Adrenal gland (tissue), 9 donors: ENCODE measurements at regions not wholly inside any gene's neighbourhood (a gene's known extent, or its start where the extent isn't known, plus 50 kb on each side); places are given as distances from the start of the nearest gene placed in this dataset.

Experiments used
- DNase-seq, 7 donors: peaks; one replicate each; pipeline ENCODE4 v3.0.0-alpha.2; 2019 to 2020
- H3K27ac ChIP-seq, 5 donors: fragments of 200-600 bp; sonication (generic) in 4 of 5; 1 replicate in 3 of 5; 2 replicates in 2 of 5; pipeline versions ENCODE4 v1.5.1 to v1.8.0; 2016 to 2020; ENCODE audit warnings: mild to moderate bottlenecking in 1 of 5
- H3K27me3 ChIP-seq: fragments of 200-600 bp; 2 replicates; pipeline ENCODE4 v1.8.0; 2021
- H3K36me3 ChIP-seq, 2 donors: fragments of 200-600 bp; replicated peaks in 1 of 2; 1 replicate in 1 of 2; 2 replicates in 1 of 2; pipeline versions ENCODE4 v1.5.1 to v1.8.0; 2018 to 2022
- H3K4me1 ChIP-seq, 2 donors: fragments of 200-600 bp; replicated peaks in 1 of 2; 1 replicate in 1 of 2; 2 replicates in 1 of 2; pipeline versions ENCODE4 v1.5.1 to v1.8.0; 2018 to 2021
- H3K4me3 ChIP-seq, 4 donors: fragments of 200-600 bp; sonication (generic) in 3 of 4; one replicate each; pipeline ENCODE4 v1.5.1; 2016 to 2018
- H3K9me3 ChIP-seq, 3 donors: fragments of 200-600 bp; sonication (generic) in 1 of 3; replicated peaks in 1 of 3; 1 replicate in 2 of 3; 2 replicates in 1 of 3; pipeline versions ENCODE4 v1.5.1 to v1.8.0; 2016 to 2021
- POLR2A ChIP-seq, 2 donors: fragments of 450-650 bp; IDR thresholded peaks; one replicate each; pipeline ENCODE4 v1.6.1; 2017; ENCODE audit warnings: antibody characterized with exemption in 2 of 2, mild to moderate bottlenecking in 2 of 2, moderate library complexity in 1 of 2
- WGBS, 4 donors: extraction: QIAGEN DNeasy Blood & Tissue Kit in 2 of 4; methylation state at CpG; one replicate each; pipeline versions ENCODE4 v1.1.5 to v1.1.7; 2013 to 2017; 5-methylcytosine and 5-hydroxymethylcytosine counted together
- intact Hi-C, 2 donors: fragments of 100-400 bp; cut with DNase I; formaldehyde crosslinking; loops; one replicate each; pipeline versions ENCODE4 v1.14.1 to v1.15.0; 2022 to 2023
- TF ChIP-seq, protein P1 (sequence below), 6 experiments: fragments of 450-650 bp in 4 of 6; fragments of 200-600 bp in 2 of 6; sonication (generic) in 1 of 6; IDR thresholded peaks; 1 replicate in 5 of 6; 2 replicates in 1 of 6; pipeline versions ENCODE4 v1.5.1 to v1.8.0; 2016 to 2021; ENCODE audit warnings: antibody characterized with exemption in 6 of 6, mild to moderate bottlenecking in 2 of 6, moderate library complexity in 1 of 6
- donor health status: healthy with polysubstance abuse.
- donor health status: Bipolar disorder and iron deficiency.
- donor health status: DM: yes; HTN: yes; CAD: no.
- donor health status: DM: no; HTN: no; CAD: no.
- donor health status: DM: no; HTN: no; CAD: no.

DNA sequence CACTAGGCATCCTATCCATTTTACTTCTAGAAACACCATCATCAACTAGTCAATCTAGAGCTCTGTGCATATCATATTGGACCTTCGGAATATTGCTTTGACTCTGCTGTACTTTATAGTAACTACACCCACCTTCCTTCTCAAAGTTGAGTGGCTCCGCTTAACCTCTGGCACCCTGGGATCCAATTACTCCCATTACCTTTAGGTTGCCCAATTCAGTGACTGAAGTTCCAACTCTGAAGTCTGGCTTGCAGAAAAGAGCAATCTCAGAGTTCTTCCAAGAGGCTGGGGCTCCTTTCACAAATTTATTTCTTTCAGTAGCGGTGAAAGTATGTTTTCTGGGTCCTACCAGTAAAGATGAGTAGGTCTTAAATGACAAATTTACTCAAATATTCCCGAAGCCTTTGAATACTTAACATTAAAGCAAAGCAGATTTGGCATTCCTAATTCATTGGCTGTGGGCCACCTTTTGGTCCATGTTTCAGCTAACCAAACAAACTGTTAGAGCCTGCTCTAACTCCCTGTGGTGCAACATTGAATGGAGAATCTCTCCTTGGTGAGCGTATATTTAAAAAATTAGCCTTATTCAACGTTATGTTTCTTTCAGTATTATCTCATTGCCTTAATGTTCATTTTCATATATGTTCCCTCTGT lies 1215.8 kb downstream of the RAPGEF2 start:
- Histone ChIP-seq H3K27ac (no peak overlapping the region), H3K36me3 (no peaks in the 10 kb centered on the region), H3K4me1 (no peaks in the 10 kb centered on the region), H3K27me3 (no peaks in the 10 kb centered on the region), H3K4me3 (no peak overlapping the region), H3K9me3 (no peaks in the 10 kb centered on the region)
- TF ChIP-seq, protein P1, sequence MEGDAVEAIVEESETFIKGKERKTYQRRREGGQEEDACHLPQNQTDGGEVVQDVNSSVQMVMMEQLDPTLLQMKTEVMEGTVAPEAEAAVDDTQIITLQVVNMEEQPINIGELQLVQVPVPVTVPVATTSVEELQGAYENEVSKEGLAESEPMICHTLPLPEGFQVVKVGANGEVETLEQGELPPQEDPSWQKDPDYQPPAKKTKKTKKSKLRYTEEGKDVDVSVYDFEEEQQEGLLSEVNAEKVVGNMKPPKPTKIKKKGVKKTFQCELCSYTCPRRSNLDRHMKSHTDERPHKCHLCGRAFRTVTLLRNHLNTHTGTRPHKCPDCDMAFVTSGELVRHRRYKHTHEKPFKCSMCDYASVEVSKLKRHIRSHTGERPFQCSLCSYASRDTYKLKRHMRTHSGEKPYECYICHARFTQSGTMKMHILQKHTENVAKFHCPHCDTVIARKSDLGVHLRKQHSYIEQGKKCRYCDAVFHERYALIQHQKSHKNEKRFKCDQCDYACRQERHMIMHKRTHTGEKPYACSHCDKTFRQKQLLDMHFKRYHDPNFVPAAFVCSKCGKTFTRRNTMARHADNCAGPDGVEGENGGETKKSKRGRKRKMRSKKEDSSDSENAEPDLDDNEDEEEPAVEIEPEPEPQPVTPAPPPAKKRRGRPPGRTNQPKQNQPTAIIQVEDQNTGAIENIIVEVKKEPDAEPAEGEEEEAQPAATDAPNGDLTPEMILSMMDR (IDR thresholded peaks at IDR 0.05), result no peak
- no peak for TF ChIP-seq POLR2A (IDR thresholded peaks at IDR 0.05)
- intact Hi-C loops, result no loop called here
- WGBS, 4 donors, result 71 to 81% (median 79%) methylated on average over 6 of the region's 6 CpGs
- no peak for DNase-seq

DNA sequence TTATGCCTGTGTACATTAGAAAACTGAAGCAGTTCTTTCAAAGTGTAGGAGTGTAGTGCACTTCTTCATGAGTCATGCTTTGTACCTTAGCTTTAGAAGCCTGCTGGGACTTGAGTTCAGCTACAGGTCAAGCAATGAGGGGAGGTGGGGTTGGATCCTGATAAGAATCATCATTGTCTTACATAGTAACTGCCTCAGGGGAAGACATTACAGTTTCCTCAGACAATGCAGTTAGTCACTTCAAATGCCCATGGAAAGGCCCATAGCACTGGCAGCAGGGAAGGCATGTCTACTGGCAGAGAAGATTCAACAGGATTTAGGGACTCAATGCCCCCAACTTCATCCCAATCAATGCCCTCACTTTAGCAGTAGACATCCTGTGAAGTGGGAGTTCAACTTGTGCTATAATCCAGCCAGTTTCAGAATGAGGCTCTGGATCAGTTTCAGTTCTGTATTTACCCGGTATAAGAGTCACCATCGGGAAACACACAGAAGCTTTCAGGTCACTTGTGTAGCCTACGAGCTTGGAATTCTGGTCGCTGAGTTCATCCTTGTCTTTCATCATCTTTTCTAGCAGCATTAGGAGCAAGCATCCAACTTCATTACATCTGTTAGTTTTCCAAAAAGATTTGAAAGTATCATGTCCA lies 1216.5 kb downstream of the RAPGEF2 start:
- no peak overlapping the region for H3K4me3 ChIP-seq
- H3K9me3 ChIP-seq, result no peaks in the 10 kb centered on the region
- no peaks in the 10 kb centered on the region for H3K4me1 ChIP-seq
- intact Hi-C loops, result no loop called here
- H3K27ac ChIP-seq, result no peak overlapping the region
- 60 to 86% (median 68%) methylated on average over 4 of the region's 4 CpGs for WGBS, 4 donors
- no peak for DNase-seq
- TF ChIP-seq, protein P1 (IDR thresholded peaks at IDR 0.05), result no peak
- TF ChIP-seq POLR2A (IDR thresholded peaks at IDR 0.05), result no peak
- H3K36me3 ChIP-seq, result no peaks in the 10 kb centered on the region
- no peaks in the 10 kb centered on the region for H3K27me3 ChIP-seq

DNA sequence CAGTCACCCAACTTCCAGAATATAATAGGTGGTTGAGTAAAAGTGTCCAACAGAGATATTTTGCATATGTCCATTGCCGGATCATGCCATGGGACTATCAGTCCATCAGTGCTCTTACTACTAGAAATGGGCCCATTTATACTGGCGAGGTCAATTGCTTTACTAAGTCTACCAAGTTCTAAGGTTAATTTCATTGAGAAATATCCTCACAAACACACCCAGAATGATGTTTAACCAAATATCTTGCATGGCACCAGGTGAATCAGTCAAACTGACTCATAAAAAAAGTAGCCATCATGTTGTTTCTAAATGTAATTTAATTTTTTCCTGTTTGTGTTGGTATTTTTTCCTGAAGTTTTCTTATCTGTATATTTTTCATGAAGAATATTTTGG lies 1217.0 kb downstream of the RAPGEF2 start:
- H3K27me3 ChIP-seq, result no peaks in the 10 kb centered on the region

DNA sequence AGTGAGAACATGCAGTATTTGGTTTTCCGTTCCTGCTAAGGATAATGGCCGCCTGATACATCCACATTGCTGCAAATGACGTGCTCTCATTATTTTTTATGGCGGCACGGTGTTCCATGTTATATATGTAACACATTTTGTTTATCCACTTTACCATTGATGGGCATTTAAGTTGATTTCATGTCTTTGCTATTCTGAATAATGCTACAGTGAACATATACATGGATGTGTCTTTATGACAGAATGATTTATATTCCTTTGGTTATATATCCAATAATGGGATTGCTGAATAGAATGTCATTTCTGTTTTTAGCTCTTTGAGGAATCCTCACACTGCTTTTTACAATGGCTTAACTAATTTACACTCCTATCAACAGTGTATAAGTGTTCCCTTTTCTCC lies 1223.2 kb downstream of the RAPGEF2 start:
- intact Hi-C loops, result no loop called here

More for the DNA sequence above, 1217.0 kb downstream of the RAPGEF2 start:
- Histone ChIP-seq H3K27ac (no peak overlapping the region), H3K4me1 (no peaks in the 10 kb centered on the region), H3K36me3 (no peaks in the 10 kb centered on the region), H3K9me3 (no peaks in the 10 kb centered on the region), H3K4me3 (no peak overlapping the region)
- TF ChIP-seq, protein P1 (IDR thresholded peaks at IDR 0.05), result no peak
- TF ChIP-seq POLR2A (IDR thresholded peaks at IDR 0.05), result no peak
- DNase-seq, result no peak
- 81 to 89% (median 88%) methylated on average over 2 of the region's 2 CpGs for WGBS, 4 donors
- intact Hi-C loops, result no loop called here

More for the DNA sequence above, 1223.2 kb downstream of the RAPGEF2 start:
- H3K4me1 ChIP-seq, result no peaks in the 10 kb centered on the region
- H3K27ac ChIP-seq, result no peak overlapping the region
- H3K9me3 ChIP-seq, result no peaks in the 10 kb centered on the region
- H3K4me3 ChIP-seq, result no peak overlapping the region
- WGBS, 4 donors, result 62 to 70% (median 66%) methylated on average over 5 of the region's 5 CpGs
- DNase-seq, result no peak
- no peaks in the 10 kb centered on the region for H3K36me3 ChIP-seq
- H3K27me3 ChIP-seq, result no peaks in the 10 kb centered on the region
- no peak for TF ChIP-seq POLR2A (IDR thresholded peaks at IDR 0.05)
- TF ChIP-seq, protein P1 (IDR thresholded peaks at IDR 0.05), result no peak
